Astrocyte of the cerebellum (primary cell): ENCODE measurements at regions not wholly inside any gene's neighbourhood (a gene's known extent, or its start where the extent isn't known, plus 50 kb on each side); places are given as distances from the start of the nearest gene placed in this dataset.

ENCODE experiments used
- DNase-seq: peaks from one replicate; pipeline ENCODE4 v3.0.0-alpha.2; 2011; ENCODE audit warnings: low read depth
- H3K4me3 ChIP-seq: 2 replicates; pipeline ENCODE4 v1.5.1; 2011; ENCODE audit warnings: mild to moderate bottlenecking, low read depth, low read length, moderate library complexity
- CTCF ChIP-seq: IDR thresholded peaks from 2 replicates; pipeline ENCODE4 v1.5.1; 2012; ENCODE audit warnings: low read length, low read depth, moderate library complexity, mild to moderate bottlenecking; ENCODE audit errors: missing control alignments
- in situ Hi-C: cut with HindIII; loops from 2 replicates; pipeline ENCODE4 v1.10.0; 2017; ENCODE audit warnings: low sequenced_read_pairs

- in situ Hi-C loops = no loop called here
- TF ChIP-seq CTCF = no peak
- DNase-seq = no peak
- no peak overlapping the region for H3K4me3 ChIP-seq
Measured at GRCh38 chr6:22008248-22008836, 288.5 kb downstream of the PRL start.

GRCh38 chr6:22010102-22010501 is 286.7 kb downstream of the PRL start:
- in situ Hi-C loops = no loop called here
- no peak for TF ChIP-seq CTCF
- no peak overlapping the region for H3K4me3 ChIP-seq
- DNase-seq = no peak

DNA sequence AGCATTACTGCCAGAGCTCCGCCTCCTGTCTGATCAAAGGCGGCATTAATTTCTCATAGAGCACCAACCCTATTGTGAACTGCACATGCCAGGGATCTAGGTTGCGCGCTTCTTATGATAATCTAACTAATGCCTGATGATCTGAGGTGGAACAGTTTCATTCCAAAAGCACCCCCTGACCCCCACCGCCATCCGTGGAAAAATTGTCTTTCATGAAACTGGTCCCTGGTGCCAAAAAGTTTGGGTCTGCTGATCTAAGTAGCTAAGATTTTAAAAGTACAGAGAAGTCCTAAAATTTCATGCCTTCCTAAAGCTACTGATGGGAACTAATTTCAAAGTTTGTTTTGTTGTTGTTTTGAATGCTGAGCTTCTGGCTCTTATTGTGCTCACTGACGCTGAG is 281.6 kb downstream of the PRL start:
- no peak for DNase-seq
- in situ Hi-C loops = no loop called here
- no peak overlapping the region for H3K4me3 ChIP-seq
- no peak for TF ChIP-seq CTCF

DNA sequence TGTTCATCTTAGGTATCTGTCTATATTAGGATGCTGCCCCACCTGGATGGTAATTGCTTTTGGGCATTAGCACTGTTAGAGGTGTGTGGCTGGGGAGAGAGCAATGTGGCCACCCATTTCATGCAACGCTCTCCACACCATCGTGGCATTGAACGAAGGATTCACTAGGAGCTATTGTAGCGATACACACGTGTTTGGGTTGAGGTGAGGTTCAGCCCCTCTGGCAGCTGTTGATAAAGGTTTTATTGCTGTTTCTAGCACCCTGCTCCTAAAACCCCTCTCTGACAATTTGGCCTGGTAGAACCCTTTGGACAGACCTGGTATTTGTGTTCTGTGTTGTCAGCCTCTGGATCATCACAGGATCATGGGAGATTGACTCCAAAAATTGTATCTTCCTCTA is 280.9 kb downstream of the PRL start:
- TF ChIP-seq CTCF = no peak
- in situ Hi-C loops = no loop called here
- H3K4me3 ChIP-seq = no peak overlapping the region
- DNase-seq = no peak

- no peak for TF ChIP-seq CTCF
- DNase-seq = no peak
- no peak overlapping the region for H3K4me3 ChIP-seq
- in situ Hi-C loops = no loop called here
Measured at GRCh38 chr6:22017272-22017671, 279.6 kb downstream of the PRL start.

- in situ Hi-C loops = no loop called here
- no peak overlapping the region for H3K4me3 ChIP-seq
- no peak for DNase-seq
- TF ChIP-seq CTCF = no peak
Measured at GRCh38 chr6:22017766-22018165, 279.1 kb downstream of the PRL start.

DNA sequence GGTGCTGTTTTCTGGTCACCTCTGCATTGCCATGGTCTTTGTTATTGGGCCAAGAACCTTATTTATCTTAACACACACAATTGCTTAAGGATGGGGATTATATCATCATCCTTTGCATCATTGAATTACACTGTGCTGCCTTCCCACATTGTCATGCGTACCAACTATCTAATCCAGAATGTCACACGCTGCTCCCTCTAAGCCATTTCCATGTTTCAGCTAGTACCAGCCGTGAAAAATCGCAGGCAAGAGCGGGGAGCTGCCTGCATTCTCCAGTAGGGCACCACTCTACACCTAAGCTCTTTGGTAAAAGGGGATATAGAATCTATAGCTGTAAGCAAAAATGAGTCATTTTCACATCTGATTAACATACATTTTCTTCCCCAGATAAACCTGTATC is 277.0 kb downstream of the PRL start:
- in situ Hi-C loops = no loop called here
- H3K4me3 ChIP-seq = no peak overlapping the region
- no peak for TF ChIP-seq CTCF
- DNase-seq = no peak
